ENCODE measurements at regions not wholly inside any gene's neighbourhood (a gene's known extent, or its start where the extent isn't known, plus 50 kb on each side); places are given as distances from the start of the nearest gene placed in this dataset.

DNA sequence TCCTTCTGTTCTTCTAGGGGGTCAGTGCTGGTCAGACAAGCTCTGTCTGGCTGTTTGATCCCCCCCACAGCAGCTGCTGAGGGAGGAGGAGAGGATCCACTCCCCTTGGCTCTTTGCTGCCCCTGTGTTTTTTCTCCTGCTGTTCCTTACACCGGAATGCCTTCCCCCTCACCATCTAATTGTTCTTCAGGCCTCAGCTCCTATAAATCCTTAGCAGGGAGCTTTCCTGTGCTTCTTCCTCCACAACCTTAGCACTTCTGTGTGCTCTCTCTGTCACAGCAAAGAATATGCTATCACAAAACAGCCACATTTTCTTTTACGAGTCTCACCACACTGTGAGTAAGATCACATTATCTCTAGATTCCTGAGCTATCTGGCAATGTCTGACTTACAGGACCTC lies 196.6 kb downstream of the OTOR start:
- CTCF ChIA-PET: no interaction called here
- Histone ChIP-seq H3K4me1 (ENCODE audit: insufficient read depth, low read length) (no peaks in the 10 kb centered on the region), H3K4me3 (ENCODE audit: low read length) (no peak overlapping the region), H3K36me3 (ENCODE audit: insufficient read depth, low read length) (no peaks in the 10 kb centered on the region), H3K27ac (ENCODE audit: low read depth in 1 of 2, low read length in 2 of 2) (no peak overlapping the region), H3K9me3 (ENCODE audit: control insufficient read depth in 1 of 2, insufficient read depth in 1 of 2, low read length in 2 of 2) (no peaks in the 10 kb centered on the region), H3K27me3 (ENCODE audit: control insufficient read depth in 1 of 2, insufficient read depth in 2 of 2, low read length in 2 of 2) (no peaks in the 10 kb centered on the region)
- H3K4me3 Mint-ChIP-seq: no peak overlapping the region
- POLR2A ChIA-PET: no interaction called here
- H3K36me3 Mint-ChIP-seq (ENCODE audit: low read depth): no peaks in the 10 kb centered on the region
- H3K27ac Mint-ChIP-seq: no peak overlapping the region
- no peak for TF ChIP-seq CTCF (IDR thresholded peaks at IDR 0.05)
- intact Hi-C loops (cut with DNase I, micrococcal nuclease): no loop called here
- DNase-seq: no peak
- ATAC-seq (ENCODE audit: poor library complexity): no peak
- no peaks in the 10 kb centered on the region for H3K27me3 Mint-ChIP-seq
- H3K9me3 Mint-ChIP-seq: peaks cover 2% of the 10 kb centered on the region
- H3K4me1 Mint-ChIP-seq (ENCODE audit: low read depth): no peaks in the 10 kb centered on the region

- H3K4me1 Mint-ChIP-seq (ENCODE audit: low read depth): no peaks in the 10 kb centered on the region
- H3K4me1 ChIP-seq (ENCODE audit: insufficient read depth, low read length): no peaks in the 10 kb centered on the region
- no peaks in the 10 kb centered on the region for H3K36me3 ChIP-seq (ENCODE audit: insufficient read depth, low read length)
- intact Hi-C loops (cut with DNase I, micrococcal nuclease): no loop called here
- H3K4me3 Mint-ChIP-seq: no peak overlapping the region
- no peaks in the 10 kb centered on the region for H3K27me3 ChIP-seq (ENCODE audit: control insufficient read depth in 1 of 2, insufficient read depth in 2 of 2, low read length in 2 of 2)
- H3K27ac Mint-ChIP-seq: no peak overlapping the region
- H3K27me3 Mint-ChIP-seq: no peaks in the 10 kb centered on the region
- TF ChIP-seq CTCF (IDR thresholded peaks at IDR 0.05): no peak
- POLR2A ChIA-PET: no interaction called here
- H3K9me3 ChIP-seq (ENCODE audit: control insufficient read depth in 1 of 2, insufficient read depth in 1 of 2, low read length in 2 of 2): no peaks in the 10 kb centered on the region
- no peak overlapping the region for H3K27ac ChIP-seq (ENCODE audit: low read depth in 1 of 2, low read length in 2 of 2)
- no peaks in the 10 kb centered on the region for H3K36me3 Mint-ChIP-seq (ENCODE audit: low read depth)
- ATAC-seq (ENCODE audit: poor library complexity) (no peak), DNase-seq (no peak)
- CTCF ChIA-PET: no interaction called here
- no peak overlapping the region for H3K4me3 ChIP-seq (ENCODE audit: low read length)
- peaks cover 2% of the 10 kb centered on the region for H3K9me3 Mint-ChIP-seq
Measured at GRCh38 chr20:16945619-16946018, 197.5 kb downstream of the OTOR start.

DNA sequence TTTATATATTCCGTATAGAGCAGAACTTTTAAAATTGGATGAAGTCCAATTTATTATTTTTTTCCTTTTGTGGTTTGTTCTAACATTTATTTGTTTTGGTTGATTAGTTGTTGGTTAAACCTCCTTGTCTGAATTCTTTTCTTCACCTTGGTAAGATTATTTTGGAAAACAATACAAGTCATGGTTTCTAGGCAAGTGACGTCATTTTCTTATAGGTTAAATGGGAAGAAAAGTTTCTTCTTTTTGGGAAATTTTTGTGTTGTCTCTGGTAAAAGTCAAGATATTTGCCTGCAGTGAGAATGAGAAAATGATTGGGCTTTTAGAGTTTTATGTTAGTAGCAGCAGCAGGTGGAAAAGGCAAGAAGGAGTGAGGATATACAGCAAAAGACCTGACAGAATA lies 197.9 kb downstream of the OTOR start:
- H3K36me3 Mint-ChIP-seq (ENCODE audit: low read depth): no peaks in the 10 kb centered on the region
- no peaks in the 10 kb centered on the region for H3K27me3 Mint-ChIP-seq
- POLR2A ChIA-PET: no interaction called here
- Histone ChIP-seq H3K4me3 (ENCODE audit: low read length) (no peak overlapping the region), H3K27ac (ENCODE audit: low read depth in 1 of 2, low read length in 2 of 2) (no peak overlapping the region), H3K27me3 (ENCODE audit: control insufficient read depth in 1 of 2, insufficient read depth in 2 of 2, low read length in 2 of 2) (no peaks in the 10 kb centered on the region), H3K36me3 (ENCODE audit: insufficient read depth, low read length) (no peaks in the 10 kb centered on the region), H3K9me3 (ENCODE audit: control insufficient read depth in 1 of 2, insufficient read depth in 1 of 2, low read length in 2 of 2) (no peaks in the 10 kb centered on the region), H3K4me1 (ENCODE audit: insufficient read depth, low read length) (no peaks in the 10 kb centered on the region)
- H3K4me1 Mint-ChIP-seq (ENCODE audit: low read depth): no peaks in the 10 kb centered on the region
- intact Hi-C loops (cut with DNase I, micrococcal nuclease): no loop called here
- CTCF ChIA-PET: no interaction called here
- peaks cover 2% of the 10 kb centered on the region for H3K9me3 Mint-ChIP-seq
- no peak for TF ChIP-seq CTCF (IDR thresholded peaks at IDR 0.05)
- no peak for ATAC-seq (ENCODE audit: poor library complexity)
- no peak for DNase-seq
- H3K4me3 Mint-ChIP-seq: no peak overlapping the region
- no peak overlapping the region for H3K27ac Mint-ChIP-seq

All from CD4-positive, alpha-beta T cell (primary cell).